Neural progenitor cell (in vitro differentiated cells): ENCODE measurements at regions not wholly inside any gene's neighbourhood (a gene's known extent, or its start where the extent isn't known, plus 50 kb on each side); places are given as distances from the start of the nearest gene placed in this dataset.

Experiments used
- CTCF ChIP-seq: fragments of 200-600 bp; sonication (generic); IDR thresholded peaks from 2 replicates; pipeline ENCODE4 v1.5.1; 2017; ENCODE audit warnings: antibody characterized with exemption, mild to moderate bottlenecking
- EZH2phosphoT487 ChIP-seq: fragments of 200-600 bp; sonication (generic); IDR thresholded peaks from 2 replicates; pipeline ENCODE4 v1.6.1; 2017; ENCODE audit warnings: antibody characterized with exemption

- no peak for TF ChIP-seq CTCF
- no peak for TF ChIP-seq EZH2phosphoT487
Observed at GRCh38 chr4:12042818-12043217, 614.1 kb upstream of the HS3ST1 start.
